Transverse colon (tissue), 4 donors: ENCODE measurements at regions not wholly inside any gene's neighbourhood (a gene's known extent, or its start where the extent isn't known, plus 50 kb on each side); places are given as distances from the start of the nearest gene placed in this dataset.

ENCODE experiments used
- DNase-seq: peaks from one replicate; pipeline ENCODE4 v3.0.0-alpha.2; 2019
- H3K27ac ChIP-seq, 4 donors: fragments of 200-600 bp; sonication (generic); 2 replicates each; pipeline ENCODE4 v1.5.1; 2016 to 2018; ENCODE audit warnings: inconsistent platforms in 4 of 4
- H3K27me3 ChIP-seq: fragments of 200-600 bp; sonication (generic); 2 replicates; pipeline ENCODE4 v1.5.1; 2017; ENCODE audit warnings: inconsistent platforms
- H3K36me3 ChIP-seq, 4 donors: fragments of 200-600 bp; sonication (generic); 2 replicates each; pipeline ENCODE4 v1.5.1; 2017 to 2019; ENCODE audit warnings: inconsistent platforms in 4 of 4
- H3K4me1 ChIP-seq, 4 donors: fragments of 200-600 bp; sonication (generic); 2 replicates each; pipeline ENCODE4 v1.5.1; 2017 to 2020; ENCODE audit warnings: inconsistent platforms in 4 of 4
- H3K4me3 ChIP-seq, 4 donors: fragments of 200-600 bp; sonication (generic); 1 replicate in 1 of 4; 2 replicates in 3 of 4; pipeline versions ENCODE4 v1.5.1 to v1.6.1; 2017 to 2019; ENCODE audit warnings: inconsistent platforms in 4 of 4
- H3K9me3 ChIP-seq, 2 donors: fragments of 200-600 bp; sonication (generic); 2 replicates each; pipeline ENCODE4 v1.5.1; 2017 to 2019; ENCODE audit warnings: inconsistent platforms in 2 of 2
- CTCF ChIP-seq, 5 experiments: fragments of 200-600 bp in 3 of 5; fragments of 450-650 bp in 2 of 5; sonication (generic) in 3 of 5; IDR thresholded peaks; 1 replicate in 2 of 5; 2 replicates in 3 of 5; pipeline ENCODE4 v1.5.1; 2016 to 2017; ENCODE audit warnings: antibody characterized with exemption in 5 of 5, inconsistent platforms in 3 of 5, mild to moderate bottlenecking in 2 of 5, moderate library complexity in 1 of 5
- EP300 ChIP-seq: sonication (generic); formaldehyde crosslinking; IDR thresholded peaks from one replicate; pipeline ENCODE4 v1.6.1; 2017; ENCODE audit warnings: antibody characterized with exemption, low read depth
- POLR2A ChIP-seq: fragments of 450-650 bp; IDR thresholded peaks from one replicate; pipeline ENCODE4 v1.6.1; 2016; ENCODE audit warnings: antibody characterized with exemption, mild to moderate bottlenecking, moderate library complexity
- POLR2AphosphoS5 ChIP-seq, 3 donors: sonication (generic); formaldehyde crosslinking; IDR thresholded peaks; one replicate each; pipeline ENCODE4 v1.6.1; 2016; ENCODE audit warnings: antibody characterized with exemption in 3 of 3
- WGBS, 2 donors: methylation state at CpG; one replicate each; pipeline ENCODE4 v1.1.5; 2018; ENCODE audit warnings: low coverage in 1 of 2; 5-methylcytosine and 5-hydroxymethylcytosine counted together
- in situ Hi-C, 4 donors: fragments of 200-750 bp; cut with MboI; loops; one replicate each; pipeline versions ENCODE4 v1.15.0 to v1.15.1; 2017; ENCODE audit warnings: low sequenced_read_pairs in 3 of 4, low pct_ligation_motif_present in 1 of 4, low pct_unique_long_range_greater_than_20kb in 1 of 4
- intact Hi-C: fragments of 100-400 bp; cut with DNase I; formaldehyde crosslinking; loops from one replicate; pipeline ENCODE4 v1.15.1; 2023; ENCODE audit warnings: low total_unique reads

- in situ Hi-C loops (loop anchor here (25.0 kb wide), 1 partner anchor 1304 kb away; no protein-coding TSS in a partner anchor), intact Hi-C loops (no loop called here)
- Histone ChIP-seq H3K4me1 (no peaks in the 10 kb centered on the region), H3K4me3 (no peak overlapping the region), H3K27ac (no peak overlapping the region), H3K36me3 (no peaks in the 10 kb centered on the region), H3K9me3 (no peaks in the 10 kb centered on the region), H3K27me3 (no peaks in the 10 kb centered on the region)
- peak in 4 of 5 experiments; percentile 13 to 54 (median 46) for TF ChIP-seq CTCF (IDR thresholded peaks at IDR 0.05)
- TF ChIP-seq POLR2AphosphoS5 (IDR thresholded peaks at IDR 0.05) = no peak
- WGBS, 2 donors = 47 to 52% methylated on average over 2 of the region's 2 CpGs
- no peak for DNase-seq
These were observed 344.3 kb upstream of the KCNH7 start for GRCh38 chr2:163182764-163183354.

GRCh38 chr2:163177592-163177991, 339.0 kb upstream of the KCNH7 start:
- Histone ChIP-seq H3K27ac (no peak overlapping the region), H3K9me3 (no peaks in the 10 kb centered on the region), H3K36me3 (no peaks in the 10 kb centered on the region), H3K27me3 (no peaks in the 10 kb centered on the region), H3K4me1 (no peaks in the 10 kb centered on the region), H3K4me3 (no peak overlapping the region)
- DNase-seq = no peak
- in situ Hi-C loops (loop anchor here (25.0 kb wide), 1 partner anchor 1310 kb away; no protein-coding TSS in a partner anchor), intact Hi-C loops (no loop called here)
- no peak for TF ChIP-seq POLR2AphosphoS5 (IDR thresholded peaks at IDR 0.05)
- TF ChIP-seq CTCF (IDR thresholded peaks at IDR 0.05) = no peak
- TF ChIP-seq EP300 = no peak
- no peak for TF ChIP-seq POLR2A
- 56 to 63% methylated on average over 3 of the region's 3 CpGs for WGBS, 2 donors

- no peak for DNase-seq
These were observed 336.7 kb upstream of the KCNH7 start for GRCh38 chr2:163175294-163175693.

GRCh38 chr2:163173591-163173990, 335.0 kb upstream of the KCNH7 start:
- WGBS, 2 donors = 57 to 58% methylated on average over 1 of the region's 1 CpG
- Histone ChIP-seq H3K9me3 (no peaks in the 10 kb centered on the region), H3K4me3 (no peak overlapping the region), H3K36me3 (no peaks in the 10 kb centered on the region), H3K4me1 (no peaks in the 10 kb centered on the region), H3K27ac (no peak overlapping the region), H3K27me3 (no peaks in the 10 kb centered on the region)
- TF ChIP-seq POLR2A (no peak), EP300 (no peak), POLR2AphosphoS5 (IDR thresholded peaks at IDR 0.05) (no peak), CTCF (IDR thresholded peaks at IDR 0.05) (no peak)
- no peak for DNase-seq
- in situ Hi-C loops (no loop called here), intact Hi-C loops (no loop called here)

More at GRCh38 chr2:163175294-163175693, 336.7 kb upstream of the KCNH7 start:
- 70 to 85% methylated on average over 2 of the region's 2 CpGs for WGBS, 2 donors
- in situ Hi-C loops = loop anchor here (25.0 kb wide), 1 partner anchor 1312 kb away; no protein-coding TSS in a partner anchor
- TF ChIP-seq EP300 = no peak
- no peak for TF ChIP-seq POLR2A
- no peak for TF ChIP-seq CTCF (IDR thresholded peaks at IDR 0.05)
- TF ChIP-seq POLR2AphosphoS5 (IDR thresholded peaks at IDR 0.05) = no peak
- Histone ChIP-seq H3K4me3 (no peak overlapping the region), H3K36me3 (no peaks in the 10 kb centered on the region), H3K27ac (no peak overlapping the region), H3K9me3 (no peaks in the 10 kb centered on the region), H3K4me1 (no peaks in the 10 kb centered on the region), H3K27me3 (no peaks in the 10 kb centered on the region)
- intact Hi-C loops = no loop called here
